Esophagus muscularis mucosa (tissue), 3 donors: ENCODE measurements at regions not wholly inside any gene's neighbourhood (a gene's known extent, or its start where the extent isn't known, plus 50 kb on each side); places are given as distances from the start of the nearest gene placed in this dataset.

ENCODE experiments used
- POLR2AphosphoS5 ChIP-seq, 2 donors: sonication (generic); formaldehyde crosslinking; IDR thresholded peaks; one replicate each; pipeline ENCODE4 v1.6.1; 2017; ENCODE audit warnings: antibody characterized with exemption in 2 of 2
- TF ChIP-seq, protein P1 (sequence below), 3 experiments: fragments of 200-600 bp in 2 of 3; fragments of 450-650 bp in 1 of 3; sonication (generic) in 2 of 3; IDR thresholded peaks; one replicate each; pipeline ENCODE4 v1.5.1; 2017 to 2019; ENCODE audit warnings: antibody characterized with exemption in 3 of 3, mild to moderate bottlenecking in 2 of 3, moderate library complexity in 1 of 3

DNA sequence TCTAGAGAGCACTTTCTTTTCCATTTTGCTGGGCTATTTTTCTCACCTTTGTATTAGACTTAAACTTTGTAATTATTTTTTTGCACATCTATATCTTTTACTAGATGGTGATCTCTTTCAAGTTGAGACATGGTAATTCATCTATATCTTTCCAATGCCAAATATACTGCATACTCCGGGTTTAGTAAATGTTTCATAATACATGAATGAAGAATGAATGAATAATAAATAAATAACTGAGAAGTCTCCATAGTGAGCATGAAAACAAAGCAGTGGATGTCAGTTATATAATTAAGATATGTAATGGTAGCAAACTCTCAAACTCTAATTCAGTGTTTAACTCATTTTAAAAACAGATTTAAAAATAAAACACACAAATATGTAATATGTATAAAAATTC is 342.5 kb upstream of the KITLG start:
- TF ChIP-seq, protein P1, sequence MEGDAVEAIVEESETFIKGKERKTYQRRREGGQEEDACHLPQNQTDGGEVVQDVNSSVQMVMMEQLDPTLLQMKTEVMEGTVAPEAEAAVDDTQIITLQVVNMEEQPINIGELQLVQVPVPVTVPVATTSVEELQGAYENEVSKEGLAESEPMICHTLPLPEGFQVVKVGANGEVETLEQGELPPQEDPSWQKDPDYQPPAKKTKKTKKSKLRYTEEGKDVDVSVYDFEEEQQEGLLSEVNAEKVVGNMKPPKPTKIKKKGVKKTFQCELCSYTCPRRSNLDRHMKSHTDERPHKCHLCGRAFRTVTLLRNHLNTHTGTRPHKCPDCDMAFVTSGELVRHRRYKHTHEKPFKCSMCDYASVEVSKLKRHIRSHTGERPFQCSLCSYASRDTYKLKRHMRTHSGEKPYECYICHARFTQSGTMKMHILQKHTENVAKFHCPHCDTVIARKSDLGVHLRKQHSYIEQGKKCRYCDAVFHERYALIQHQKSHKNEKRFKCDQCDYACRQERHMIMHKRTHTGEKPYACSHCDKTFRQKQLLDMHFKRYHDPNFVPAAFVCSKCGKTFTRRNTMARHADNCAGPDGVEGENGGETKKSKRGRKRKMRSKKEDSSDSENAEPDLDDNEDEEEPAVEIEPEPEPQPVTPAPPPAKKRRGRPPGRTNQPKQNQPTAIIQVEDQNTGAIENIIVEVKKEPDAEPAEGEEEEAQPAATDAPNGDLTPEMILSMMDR (IDR thresholded peaks at IDR 0.05), result no peak
- TF ChIP-seq POLR2AphosphoS5 (IDR thresholded peaks at IDR 0.05), result no peak
